PC-3 (cell line): ENCODE measurements at regions not wholly inside any gene's neighbourhood (a gene's known extent, or its start where the extent isn't known, plus 50 kb on each side); places are given as distances from the start of the nearest gene placed in this dataset.
A peak's percentile ranks its signal among the peaks of the same experiment; 100 is the strongest.

Source experiments
- ATAC-seq: fragments of 200-7000 bp; cut with Tn5 transposase; 2 replicates; pipeline ENCODE4 v1.9.1; 2020; ENCODE audit warnings: mild to moderate bottlenecking, moderate library complexity
- BruUV-seq: library from RNA; stranded (reverse); fragments of 400-500 nt; replicated peaks from 2 replicates; lab custom pipeline; 2021; lab: Mats Ljungman, UMichigan
- CTCF ChIA-PET: fragments of 300-600 bp; sonication (Branson Sonifier 250); formaldehyde crosslinking; loops from one replicate; lab custom pipeline; 2022; ENCODE audit warnings: antibody characterized with exemption; lab: Charles Lee
- POLR2A ChIA-PET: fragments of 300-600 bp; sonication (Branson Sonifier 250); formaldehyde crosslinking; loops from one replicate; lab custom pipeline; 2022; ENCODE audit warnings: antibody characterized with exemption; ENCODE audit not compliant: unreplicated experiment; lab: Charles Lee
- DNase-seq: peaks from one replicate; pipeline ENCODE4 v3.0.0-alpha.2; 2015
- H2AFZ ChIP-seq: fragments of 300-600 bp; sonication (generic); 2 replicates; pipeline ENCODE4 v1.6.0; 2016; ENCODE audit warnings: antibody characterized with exemption, low read length
- H3F3A ChIP-seq: fragments of 300-600 bp; sonication (generic); one replicate; pipeline ENCODE4 v1.6.0; 2017; ENCODE audit warnings: antibody characterized with exemption, low read length, control low read depth, mild to moderate bottlenecking; ENCODE audit not compliant: unreplicated experiment
- H3K27ac ChIP-seq: fragments of 300-600 bp; sonication (generic); 2 replicates; pipeline ENCODE4 v1.5.1; 2016; ENCODE audit warnings: mild to moderate bottlenecking, low read length
- H3K27me3 ChIP-seq: fragments of 300-600 bp; sonication (generic); 2 replicates; pipeline ENCODE4 v1.6.1; 2016; ENCODE audit warnings: low read length, mixed read lengths
- H3K36me3 ChIP-seq: fragments of 300-600 bp; sonication (generic); 2 replicates; pipeline ENCODE4 v1.6.1; 2016; ENCODE audit warnings: low read depth, mixed run types, low read length, mixed read lengths
- H3K4me1 ChIP-seq: fragments of 300-600 bp; sonication (generic); 2 replicates; pipeline ENCODE4 v1.5.1; 2016; ENCODE audit warnings: low read length; ENCODE audit not compliant: insufficient read depth
- H3K4me2 ChIP-seq: fragments of 300-600 bp; sonication (generic); 2 replicates; pipeline ENCODE4 v1.6.0; 2016; ENCODE audit warnings: low read length
- H3K4me3 ChIP-seq: fragments of 300-600 bp; sonication (generic); 2 replicates; pipeline ENCODE4 v1.5.1; 2016; ENCODE audit warnings: mild to moderate bottlenecking, low read length, mixed read lengths
- H3K79me2 ChIP-seq: fragments of 300-600 bp; sonication (generic); 2 replicates; pipeline ENCODE4 v1.6.1; 2017; ENCODE audit warnings: low read length, mixed read lengths
- H3K9ac ChIP-seq: fragments of 300-600 bp; sonication (generic); 2 replicates; pipeline ENCODE4 v1.6.0; 2016; ENCODE audit warnings: mild to moderate bottlenecking, low read length
- H3K9me2 ChIP-seq: fragments of 300-600 bp; sonication (generic); replicated peaks from 2 replicates; pipeline ENCODE4 v1.6.1; 2016; ENCODE audit warnings: mixed run types, low read length, mixed read lengths
- H3K9me3 ChIP-seq: fragments of 300-600 bp; sonication (generic); 2 replicates; pipeline ENCODE4 v1.6.1; 2016; ENCODE audit warnings: low read length, mixed read lengths
- H4K20me1 ChIP-seq: fragments of 300-600 bp; sonication (generic); 2 replicates; pipeline ENCODE4 v1.6.1; 2016; ENCODE audit warnings: low read length, mixed read lengths
- CTCF ChIP-seq: fragments of 300-600 bp; sonication (generic); conservative IDR thresholded peaks from 2 replicates; pipeline ENCODE4 v1.5.1; 2017; ENCODE audit warnings: antibody characterized with exemption, low read depth, mild to moderate bottlenecking, low read length
- EZH2 ChIP-seq: fragments of 300-600 bp; sonication (generic); IDR thresholded peaks from one replicate; pipeline ENCODE4 v1.6.1; 2017; ENCODE audit warnings: antibody characterized with exemption, mild to moderate bottlenecking, low read length; ENCODE audit not compliant: unreplicated experiment
- EZH2phosphoT487 ChIP-seq: fragments of 300-600 bp; sonication (generic); IDR thresholded peaks from 2 replicates; pipeline ENCODE4 v1.6.1; 2018; ENCODE audit warnings: mild to moderate bottlenecking, antibody characterized with exemption, low read length, borderline replicate concordance
- intact Hi-C: fragments of 100-400 bp; cut with micrococcal nuclease; formaldehyde crosslinking; loops from 2 replicates; pipeline ENCODE4 v1.9.0; 2023

GRCh38 chr1:199453723-199454122 lies 573.8 kb upstream of the NR5A2 start:
- no peak for DNase-seq
- H3K9me3 ChIP-seq, result no peaks in the 10 kb centered on the region
- intact Hi-C loops, result no loop called here
- no peak for TF ChIP-seq CTCF
- no peak for TF ChIP-seq EZH2phosphoT487
- no peak for TF ChIP-seq EZH2
- H3K4me1 ChIP-seq, result no peaks in the 10 kb centered on the region
- ChIA-PET CTCF (no interaction called here), POLR2A (no interaction called here)
- no peak overlapping the region for H3K27ac ChIP-seq
- no peak overlapping the region for H2AFZ ChIP-seq
- no peak overlapping the region for H3K9ac ChIP-seq
- no peaks in the 10 kb centered on the region for H3K36me3 ChIP-seq
- no peak overlapping the region for H3K4me2 ChIP-seq
- H3K9me2 ChIP-seq, result no peaks in the 10 kb centered on the region
- BruUV-seq, result no TSS peak
- no peaks in the 10 kb centered on the region for H4K20me1 ChIP-seq
- no peak overlapping the region for H3K4me3 ChIP-seq
- no peaks in the 10 kb centered on the region for H3F3A ChIP-seq
- no peak for ATAC-seq
- H3K79me2 ChIP-seq, result no peaks in the 10 kb centered on the region
- no peaks in the 10 kb centered on the region for H3K27me3 ChIP-seq

GRCh38 chr1:199460933-199461332 lies 566.6 kb upstream of the NR5A2 start:
- H3K27ac ChIP-seq, result no peak overlapping the region
- no peak overlapping the region for H3K4me2 ChIP-seq
- no peaks in the 10 kb centered on the region for H4K20me1 ChIP-seq
- TF ChIP-seq CTCF (no peak), EZH2 (no peak), EZH2phosphoT487 (no peak)
- H3K4me1 ChIP-seq, result no peaks in the 10 kb centered on the region
- ATAC-seq (no peak), DNase-seq (no peak)
- CTCF ChIA-PET, result no interaction called here
- no peaks in the 10 kb centered on the region for H3K27me3 ChIP-seq
- no peaks in the 10 kb centered on the region for H3F3A ChIP-seq
- no peaks in the 10 kb centered on the region for H3K9me3 ChIP-seq
- intact Hi-C loops, result loop anchor here (5.0 kb wide), 2 partner anchors 689 to 704 kb away; no protein-coding TSS in a partner anchor
- H3K9me2 ChIP-seq, result no peaks in the 10 kb centered on the region
- no peaks in the 10 kb centered on the region for H3K79me2 ChIP-seq
- no peak overlapping the region for H3K4me3 ChIP-seq
- BruUV-seq, result no TSS peak
- no peak overlapping the region for H2AFZ ChIP-seq
- no peak overlapping the region for H3K9ac ChIP-seq
- no peaks in the 10 kb centered on the region for H3K36me3 ChIP-seq
- POLR2A ChIA-PET, result no interaction called here

- intact Hi-C loops, result loop anchor here (5.0 kb wide), 2 partner anchors 691 to 706 kb away; no protein-coding TSS in a partner anchor
Observed at GRCh38 chr1:199463521-199464127, 563.9 kb upstream of the NR5A2 start.

More at GRCh38 chr1:199463521-199464127, 563.9 kb upstream of the NR5A2 start:
- Histone ChIP-seq H3K4me3 (no peak overlapping the region), H2AFZ (no peak overlapping the region), H3K27ac (no peak overlapping the region), H3F3A (no peaks in the 10 kb centered on the region), H3K9ac (no peak overlapping the region), H3K9me3 (no peaks in the 10 kb centered on the region), H3K36me3 (no peaks in the 10 kb centered on the region), H4K20me1 (no peaks in the 10 kb centered on the region), H3K9me2 (no peaks in the 10 kb centered on the region), H3K79me2 (no peaks in the 10 kb centered on the region), H3K27me3 (no peaks in the 10 kb centered on the region), H3K4me1 (no peaks in the 10 kb centered on the region), H3K4me2 (no peak overlapping the region)
- peak; percentile 62 for ATAC-seq
- BruUV-seq, result no TSS peak
- peak; percentile 67 for DNase-seq
- ChIA-PET CTCF (interaction anchor here (0.6 to 1.6 kb wide), 6 partner anchors 12 to 707 kb away, joined by 3 to 7 read pairs (median 4); no protein-coding TSS in a partner anchor), POLR2A (interaction anchor here (0.6 kb wide), 1 partner anchor 42 kb away, joined by 4 read pairs; no protein-coding TSS in a partner anchor)
- TF ChIP-seq CTCF, result peak; percentile 74
- TF ChIP-seq EZH2phosphoT487, result no peak
